Endothelial cell of umbilical vein (primary cell): ENCODE measurements at regions not wholly inside any gene's neighbourhood (a gene's known extent, or its start where the extent isn't known, plus 50 kb on each side); places are given as distances from the start of the nearest gene placed in this dataset.

ENCODE experiments used
- BruUV-seq: library from RNA; stranded (reverse); fragments of 400-500 nt; replicated peaks from 2 replicates; lab custom pipeline; 2021; lab: Mats Ljungman, UMichigan
- CTCF ChIA-PET: fragments of 300-600, 350-600 bp; sonication (Branson Sonifier 250); formaldehyde crosslinking; loops from one replicate; lab custom pipeline; 2021; ENCODE audit warnings: antibody characterized with exemption, inconsistent platforms; lab: Charles Lee
- POLR2A ChIA-PET: fragments of 300-600, 350-600 bp; sonication (Branson Sonifier 250); formaldehyde crosslinking; loops from one replicate; lab custom pipeline; 2021; ENCODE audit warnings: antibody characterized with exemption, inconsistent platforms; lab: Charles Lee
- DNase-seq: peaks from one replicate; pipeline ENCODE4 v3.0.0-alpha.2; 2011; ENCODE audit warnings: low read depth, low spot score
- FAIRE-seq: peaks from 2 replicates; lab custom pipeline; 2011; peaks lifted over from hg19 to GRCh38; lab: Jason Lieb, UNC
- H2AFZ ChIP-seq: 2 replicates; pipeline ENCODE4 v1.6.0; 2012; ENCODE audit warnings: low read depth, low read length, control low read depth, inconsistent platforms
- H3K27ac ChIP-seq: 2 replicates; pipeline ENCODE4 v1.5.1; 2011; ENCODE audit warnings: low read depth, mild to moderate bottlenecking, control low read depth, low read length, moderate library complexity; ENCODE audit not compliant: insufficient read depth
- H3K27me3 ChIP-seq, 2 experiments: 2 replicates each; pipeline versions ENCODE4 v1.6.0 to v1.6.1; 2011; ENCODE audit warnings: low read length in 2 of 2, mixed read lengths in 1 of 2; ENCODE audit not compliant: control insufficient read depth in 2 of 2, insufficient read depth in 2 of 2
- H3K36me3 ChIP-seq, 2 experiments: 2 replicates in 1 of 2; 3 replicates in 1 of 2; pipeline ENCODE4 v1.5.1; 2011; ENCODE audit warnings: low read length in 2 of 2, mild to moderate bottlenecking in 1 of 2, moderate library complexity in 1 of 2; ENCODE audit not compliant: control insufficient read depth in 2 of 2, insufficient read depth in 2 of 2; ENCODE audit errors: extremely low read depth in 1 of 2
- H3K4me1 ChIP-seq: 3 replicates; pipeline ENCODE4 v1.5.1; 2011; ENCODE audit warnings: mild to moderate bottlenecking, low read length; ENCODE audit not compliant: control insufficient read depth, insufficient read depth; ENCODE audit errors: extremely low read depth
- H3K4me2 ChIP-seq: 2 replicates; pipeline ENCODE4 v1.6.1; 2011; ENCODE audit warnings: low read length, control low read depth, mixed read lengths; ENCODE audit not compliant: insufficient read depth
- H3K4me3 ChIP-seq, 3 experiments: fragments of 200-600 bp in 1 of 3; sonication (generic), shearing (Covaris generic) in 1 of 3; replicated peaks in 1 of 3; 2 replicates each; pipeline ENCODE4 v1.5.1; 2011 to 2016; ENCODE audit warnings: control low read depth in 3 of 3, low read length in 3 of 3, mild to moderate bottlenecking in 2 of 3, inconsistent platforms in 1 of 3, low read depth in 1 of 3, moderate library complexity in 1 of 3; ENCODE audit not compliant: insufficient read depth in 1 of 3
- H3K79me2 ChIP-seq: 2 replicates; pipeline ENCODE4 v1.6.0; 2012; ENCODE audit warnings: low read length, inconsistent platforms; ENCODE audit not compliant: control insufficient read depth, insufficient read depth
- H3K9ac ChIP-seq: replicated peaks from 2 replicates; pipeline ENCODE3; 2011; ENCODE audit warnings: low read length, control low read depth; ENCODE audit not compliant: insufficient read depth; ENCODE audit errors: extremely low read depth
- H3K9me1 ChIP-seq: replicated peaks from 3 replicates; pipeline ENCODE4 v1.6.0; 2011; ENCODE audit warnings: mild to moderate bottlenecking, low read length; ENCODE audit not compliant: control insufficient read depth, insufficient read depth; ENCODE audit errors: extremely low read depth
- H3K9me3 ChIP-seq: replicated peaks from 2 replicates; pipeline ENCODE4 v1.5.1; 2012; ENCODE audit warnings: low read length, inconsistent platforms; ENCODE audit not compliant: control insufficient read depth, insufficient read depth
- H4K20me1 ChIP-seq: replicated peaks from 2 replicates; pipeline ENCODE3; 2011; ENCODE audit warnings: mild to moderate bottlenecking, low read length; ENCODE audit not compliant: control insufficient read depth, insufficient read depth; ENCODE audit errors: extremely low read depth
- EZH2 ChIP-seq: IDR thresholded peaks from 2 replicates; pipeline ENCODE4 v1.6.1; 2012; ENCODE audit warnings: borderline replicate concordance, low read depth, mild to moderate bottlenecking, moderate library complexity, low read length, inconsistent platforms; ENCODE audit not compliant: severe bottlenecking
- FOS ChIP-seq: IDR thresholded peaks from 2 replicates; pipeline ENCODE4 v1.6.1; 2011; ENCODE audit warnings: mild to moderate bottlenecking, low read length, moderate library complexity, borderline replicate concordance; ENCODE audit not compliant: insufficient read depth
- GATA2 ChIP-seq: IDR thresholded peaks from 2 replicates; pipeline ENCODE4 v1.7.0; 2011; ENCODE audit warnings: low read depth, mild to moderate bottlenecking, moderate library complexity, mixed read lengths, low read length; ENCODE audit not compliant: insufficient read length, insufficient read depth
- JUN ChIP-seq: IDR thresholded peaks from 2 replicates; pipeline ENCODE4 v1.6.1; 2011; ENCODE audit warnings: borderline replicate concordance, low read depth; ENCODE audit not compliant: insufficient read length, insufficient read depth
- MYC ChIP-seq: IDR thresholded peaks from one replicate; pipeline ENCODE4 v1.6.1; 2011; ENCODE audit warnings: mild to moderate bottlenecking, low read depth, low read length
- POLR2A ChIP-seq: IDR thresholded peaks from 2 replicates; pipeline ENCODE4 v1.6.1; 2012; ENCODE audit warnings: low read depth, mild to moderate bottlenecking, control low read depth, low read length
- POLR2AphosphoS5 ChIP-seq: IDR thresholded peaks from 2 replicates; pipeline ENCODE4 v1.6.1; 2012; ENCODE audit warnings: low read depth, mild to moderate bottlenecking, control low read depth, low read length, moderate library complexity; ENCODE audit not compliant: insufficient read depth
- dilution Hi-C: fragments of 300-500 bp; cut with MboI; formaldehyde crosslinking; loops from one replicate; pipeline ENCODE4 v1.15.0; 2019; ENCODE audit warnings: low sequenced_read_pairs; ENCODE audit not compliant: extremely low pct_ligation_motif_present
- intact Hi-C: fragments of 100-400 bp; cut with micrococcal nuclease; formaldehyde crosslinking; loops from one replicate; pipeline ENCODE4 v1.10.0; 2022
- TF ChIP-seq, protein P1 (sequence below), 2 donors: IDR thresholded peaks; 1 replicate in 1 of 2; 2 replicates in 1 of 2; pipeline ENCODE4 v1.5.1; 2011; ENCODE audit warnings: low read length in 2 of 2, mild to moderate bottlenecking in 2 of 2, moderate library complexity in 2 of 2, control low read depth in 1 of 2, inconsistent platforms in 1 of 2, low read depth in 1 of 2; ENCODE audit not compliant: insufficient read depth in 1 of 2; ENCODE audit errors: extremely low read depth in 1 of 2
- TF ChIP-seq, protein P2 (sequence below): IDR thresholded peaks from 2 replicates; pipeline ENCODE4 v1.6.1; 2011; ENCODE audit not compliant: insufficient read depth, insufficient read length

DNA sequence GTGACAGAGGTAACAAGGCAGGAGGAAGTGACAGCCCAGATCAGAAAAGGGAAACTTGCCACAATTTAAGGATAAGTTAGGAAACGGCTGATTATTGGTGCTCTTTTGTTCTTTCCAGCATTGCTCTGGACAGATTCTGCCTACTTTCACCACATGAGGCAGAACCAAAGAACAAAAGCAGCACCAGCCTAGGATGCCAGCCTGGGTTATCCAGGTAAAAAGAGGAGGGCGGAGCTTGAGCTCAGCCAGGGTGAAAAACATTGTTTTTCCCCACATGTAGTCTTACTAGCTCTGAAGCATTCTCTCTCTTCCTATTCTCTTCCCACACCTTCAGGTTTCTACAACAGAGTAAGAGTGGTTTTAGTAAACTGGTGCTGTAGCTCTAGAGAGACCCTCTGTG lies 300.5 kb downstream of the TMX3 start:
- POLR2A ChIA-PET = no interaction called here
- BruUV-seq = no TSS peak
- no peaks in the 10 kb centered on the region for H3K9me1 ChIP-seq
- no peaks in the 10 kb centered on the region for H3K79me2 ChIP-seq
- no peaks in the 10 kb centered on the region for H3K4me1 ChIP-seq
- H3K36me3 ChIP-seq = no peaks in the 10 kb centered on the region
- TF ChIP-seq FOS = no peak
- no peak for TF ChIP-seq POLR2A
- TF ChIP-seq, protein P1, sequence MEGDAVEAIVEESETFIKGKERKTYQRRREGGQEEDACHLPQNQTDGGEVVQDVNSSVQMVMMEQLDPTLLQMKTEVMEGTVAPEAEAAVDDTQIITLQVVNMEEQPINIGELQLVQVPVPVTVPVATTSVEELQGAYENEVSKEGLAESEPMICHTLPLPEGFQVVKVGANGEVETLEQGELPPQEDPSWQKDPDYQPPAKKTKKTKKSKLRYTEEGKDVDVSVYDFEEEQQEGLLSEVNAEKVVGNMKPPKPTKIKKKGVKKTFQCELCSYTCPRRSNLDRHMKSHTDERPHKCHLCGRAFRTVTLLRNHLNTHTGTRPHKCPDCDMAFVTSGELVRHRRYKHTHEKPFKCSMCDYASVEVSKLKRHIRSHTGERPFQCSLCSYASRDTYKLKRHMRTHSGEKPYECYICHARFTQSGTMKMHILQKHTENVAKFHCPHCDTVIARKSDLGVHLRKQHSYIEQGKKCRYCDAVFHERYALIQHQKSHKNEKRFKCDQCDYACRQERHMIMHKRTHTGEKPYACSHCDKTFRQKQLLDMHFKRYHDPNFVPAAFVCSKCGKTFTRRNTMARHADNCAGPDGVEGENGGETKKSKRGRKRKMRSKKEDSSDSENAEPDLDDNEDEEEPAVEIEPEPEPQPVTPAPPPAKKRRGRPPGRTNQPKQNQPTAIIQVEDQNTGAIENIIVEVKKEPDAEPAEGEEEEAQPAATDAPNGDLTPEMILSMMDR (IDR thresholded peaks at IDR 0.05; ENCODE audit: extremely low read depth in 1 of 2, insufficient read depth in 1 of 2, low read depth in 1 of 2, low read length in 2 of 2) = no peak
- TF ChIP-seq EZH2 = no peak
- TF ChIP-seq, protein P2, sequence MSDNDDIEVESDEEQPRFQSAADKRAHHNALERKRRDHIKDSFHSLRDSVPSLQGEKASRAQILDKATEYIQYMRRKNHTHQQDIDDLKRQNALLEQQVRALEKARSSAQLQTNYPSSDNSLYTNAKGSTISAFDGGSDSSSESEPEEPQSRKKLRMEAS = no peak
- TF ChIP-seq MYC = no peak
- TF ChIP-seq GATA2 = no peak
- TF ChIP-seq JUN = no peak
- TF ChIP-seq POLR2AphosphoS5 = no peak
- no peaks in the 10 kb centered on the region for H3K27me3 ChIP-seq
- H2AFZ ChIP-seq = no peak overlapping the region
- H3K27ac ChIP-seq = no peak overlapping the region
- no peaks in the 10 kb centered on the region for H4K20me1 ChIP-seq
- H3K4me2 ChIP-seq = no peak overlapping the region
- dilution Hi-C loops = no loop called here
- CTCF ChIA-PET = no interaction called here
- no peaks in the 10 kb centered on the region for H3K9me3 ChIP-seq
- FAIRE-seq (no peak), DNase-seq (no peak)
- no peak overlapping the region for H3K9ac ChIP-seq
- no peak overlapping the region for H3K4me3 ChIP-seq
- intact Hi-C loops = no loop called here
